Neural progenitor cell (in vitro differentiated cells): ENCODE measurements at regions not wholly inside any gene's neighbourhood (a gene's known extent, or its start where the extent isn't known, plus 50 kb on each side); places are given as distances from the start of the nearest gene placed in this dataset.

Experiments used
- DNase-seq: peaks from one replicate; pipeline ENCODE4 v3.0.0-alpha.2; 2016; ENCODE audit warnings: low spot score
- H2AFZ ChIP-seq: fragments of 200-600 bp; sonication (generic); replicated peaks from 2 replicates; pipeline ENCODE4 v1.6.1; 2016; ENCODE audit warnings: antibody characterized with exemption
- H3F3A ChIP-seq: fragments of 200-600 bp; sonication (generic); 2 replicates; pipeline ENCODE4 v1.6.1; 2016; ENCODE audit warnings: antibody characterized with exemption, low read depth
- H3K27ac ChIP-seq: fragments of 200-600 bp; sonication (generic); 2 replicates; pipeline ENCODE4 v1.5.1; 2016; ENCODE audit warnings: mild to moderate bottlenecking
- H3K27me3 ChIP-seq: fragments of 200-600 bp; sonication (generic); 2 replicates; pipeline ENCODE4 v1.6.1; 2016; ENCODE audit warnings: mild to moderate bottlenecking, moderate library complexity
- H3K36me3 ChIP-seq: fragments of 200-600 bp; sonication (generic); 2 replicates; pipeline ENCODE4 v1.5.1; 2016
- H3K4me1 ChIP-seq: fragments of 200-600 bp; sonication (generic); 2 replicates; pipeline ENCODE4 v1.6.1; 2016; ENCODE audit warnings: mixed run types
- H3K4me2 ChIP-seq: fragments of 200-600 bp; sonication (generic); 2 replicates; pipeline ENCODE4 v1.6.1; 2016
- H3K4me3 ChIP-seq: fragments of 200-600 bp; sonication (generic); 2 replicates; pipeline ENCODE4 v1.5.1; 2016
- H3K79me2 ChIP-seq: fragments of 200-600 bp; sonication (generic); 2 replicates; pipeline ENCODE4 v1.6.1; 2016; ENCODE audit warnings: low read depth
- H3K9ac ChIP-seq: fragments of 200-600 bp; sonication (generic); 2 replicates; pipeline ENCODE4 v1.6.1; 2016
- H3K9me3 ChIP-seq: fragments of 200-600 bp; sonication (generic); 2 replicates; pipeline ENCODE4 v1.5.1; 2016; ENCODE audit warnings: low read depth
- H4K20me1 ChIP-seq: fragments of 200-600 bp; sonication (generic); 2 replicates; pipeline ENCODE4 v1.6.1; 2016; ENCODE audit warnings: low read depth
- H3K27ac Mint-ChIP-seq: 3 replicates; pipeline ENCODE4 v1.8.0; 2021; ENCODE audit warnings: mixed read lengths
- H3K27me3 Mint-ChIP-seq: 2 replicates; pipeline ENCODE4 v1.8.0; 2022; ENCODE audit warnings: low read depth, mild to moderate bottlenecking, inconsistent platforms, moderate library complexity, mixed read lengths; ENCODE audit not compliant: insufficient read depth
- H3K36me3 Mint-ChIP-seq: 3 replicates; pipeline ENCODE4 v1.8.0; 2021; ENCODE audit warnings: mixed read lengths
- H3K4me1 Mint-ChIP-seq: 3 replicates; pipeline ENCODE4 v1.8.0; 2021; ENCODE audit warnings: mixed read lengths
- H3K4me3 Mint-ChIP-seq: 3 replicates; pipeline ENCODE4 v1.8.0; 2021; ENCODE audit warnings: mild to moderate bottlenecking, moderate library complexity, mixed read lengths
- H3K9me3 Mint-ChIP-seq: 3 replicates; pipeline ENCODE4 v1.8.0; 2020; ENCODE audit warnings: mixed read lengths
- CTCF ChIP-seq: fragments of 200-600 bp; sonication (generic); IDR thresholded peaks from 2 replicates; pipeline ENCODE4 v1.5.1; 2017; ENCODE audit warnings: antibody characterized with exemption, mild to moderate bottlenecking
- EZH2 ChIP-seq: fragments of 200-600 bp; sonication (generic); IDR thresholded peaks from 2 replicates; pipeline ENCODE4 v1.6.1; 2017; ENCODE audit warnings: antibody characterized with exemption, mild to moderate bottlenecking, moderate library complexity
- EZH2phosphoT487 ChIP-seq: fragments of 200-600 bp; sonication (generic); IDR thresholded peaks from 2 replicates; pipeline ENCODE4 v1.6.1; 2017; ENCODE audit warnings: antibody characterized with exemption

GRCh38 chr2:238580486-238580885, 153.8 kb downstream of the ASB1 start:
- no peaks in the 10 kb centered on the region for H3K79me2 ChIP-seq
- no peak overlapping the region for H3K4me2 ChIP-seq
- Mint-ChIP-seq H3K36me3 (no peaks in the 10 kb centered on the region), H3K27ac (no peak overlapping the region), H3K4me1 (peaks cover 8% of the 10 kb centered on the region), H3K27me3 (peaks cover 3% of the 10 kb centered on the region), H3K9me3 (peaks cover 7% of the 10 kb centered on the region), H3K4me3 (no peak overlapping the region)
- no peaks in the 10 kb centered on the region for H4K20me1 ChIP-seq
- no peak overlapping the region for H2AFZ ChIP-seq
- peaks cover 9% of the 10 kb centered on the region for H3K9me3 ChIP-seq
- H3F3A ChIP-seq, result no peaks in the 10 kb centered on the region
- no peak overlapping the region for H3K27ac ChIP-seq
- H3K36me3 ChIP-seq, result no peaks in the 10 kb centered on the region
- peaks cover 6% of the 10 kb centered on the region for H3K27me3 ChIP-seq
- no peak overlapping the region for H3K9ac ChIP-seq
- TF ChIP-seq CTCF, result no peak
- no peak for TF ChIP-seq EZH2
- no peak for TF ChIP-seq EZH2phosphoT487
- DNase-seq, result no peak
- H3K4me3 ChIP-seq, result no peak overlapping the region
- H3K4me1 ChIP-seq, result peaks cover 11% of the 10 kb centered on the region

DNA sequence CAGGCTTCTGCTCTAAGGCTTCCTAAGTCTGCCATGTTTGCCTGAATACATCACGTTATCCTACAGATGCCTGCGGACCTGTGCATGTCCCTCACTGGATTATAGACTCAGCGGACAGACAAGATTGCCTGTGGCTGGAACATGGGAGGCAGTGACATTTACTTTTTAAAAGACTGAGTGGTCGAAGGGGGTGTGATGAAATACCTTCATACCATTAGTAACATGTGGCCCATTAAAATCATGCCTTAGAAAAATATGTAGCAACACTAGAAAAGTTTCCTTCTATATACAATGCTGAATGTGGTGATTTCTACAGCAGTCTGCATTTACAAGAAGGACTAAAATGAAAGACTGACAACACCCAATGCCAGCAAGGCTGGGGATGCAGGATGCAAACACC, 154.4 kb downstream of the ASB1 start:
- no peak overlapping the region for H3K4me3 Mint-ChIP-seq
- Histone ChIP-seq H3K4me2 (no peak overlapping the region), H3K79me2 (no peaks in the 10 kb centered on the region), H3K36me3 (no peaks in the 10 kb centered on the region), H3K4me3 (no peak overlapping the region), H3K27ac (no peak overlapping the region), H3K27me3 (peaks cover 6% of the 10 kb centered on the region), H4K20me1 (no peaks in the 10 kb centered on the region), H2AFZ (no peak overlapping the region), H3K4me1 (peaks cover 13% of the 10 kb centered on the region), H3F3A (no peaks in the 10 kb centered on the region), H3K9me3 (peaks cover 9% of the 10 kb centered on the region), H3K9ac (no peak overlapping the region)
- H3K9me3 Mint-ChIP-seq, result peaks cover 11% of the 10 kb centered on the region
- H3K27ac Mint-ChIP-seq, result no peak overlapping the region
- H3K27me3 Mint-ChIP-seq, result peaks cover 3% of the 10 kb centered on the region
- no peak for TF ChIP-seq CTCF
- TF ChIP-seq EZH2, result no peak
- no peak for TF ChIP-seq EZH2phosphoT487
- DNase-seq, result no peak
- no peaks in the 10 kb centered on the region for H3K36me3 Mint-ChIP-seq
- peaks cover 13% of the 10 kb centered on the region for H3K4me1 Mint-ChIP-seq

GRCh38 chr2:238582159-238582558, 155.4 kb downstream of the ASB1 start:
- no peaks in the 10 kb centered on the region for H3K27me3 ChIP-seq
- TF ChIP-seq CTCF (no peak), EZH2phosphoT487 (no peak), EZH2 (no peak)
- H4K20me1 ChIP-seq, result no peaks in the 10 kb centered on the region
- H3K4me1 ChIP-seq, result peaks cover 21% of the 10 kb centered on the region
- H3K36me3 ChIP-seq, result no peaks in the 10 kb centered on the region
- Mint-ChIP-seq H3K4me3 (no peak overlapping the region), H3K36me3 (no peaks in the 10 kb centered on the region), H3K4me1 (peaks cover 18% of the 10 kb centered on the region), H3K27me3 (peaks cover 3% of the 10 kb centered on the region), H3K27ac (no peak overlapping the region), H3K9me3 (peaks cover 11% of the 10 kb centered on the region)
- no peaks in the 10 kb centered on the region for H3F3A ChIP-seq
- no peak overlapping the region for H3K27ac ChIP-seq
- no peak overlapping the region for H2AFZ ChIP-seq
- no peak overlapping the region for H3K4me2 ChIP-seq
- no peak for DNase-seq
- no peaks in the 10 kb centered on the region for H3K79me2 ChIP-seq
- peaks cover 9% of the 10 kb centered on the region for H3K9me3 ChIP-seq
- H3K9ac ChIP-seq, result no peak overlapping the region
- no peak overlapping the region for H3K4me3 ChIP-seq

DNA sequence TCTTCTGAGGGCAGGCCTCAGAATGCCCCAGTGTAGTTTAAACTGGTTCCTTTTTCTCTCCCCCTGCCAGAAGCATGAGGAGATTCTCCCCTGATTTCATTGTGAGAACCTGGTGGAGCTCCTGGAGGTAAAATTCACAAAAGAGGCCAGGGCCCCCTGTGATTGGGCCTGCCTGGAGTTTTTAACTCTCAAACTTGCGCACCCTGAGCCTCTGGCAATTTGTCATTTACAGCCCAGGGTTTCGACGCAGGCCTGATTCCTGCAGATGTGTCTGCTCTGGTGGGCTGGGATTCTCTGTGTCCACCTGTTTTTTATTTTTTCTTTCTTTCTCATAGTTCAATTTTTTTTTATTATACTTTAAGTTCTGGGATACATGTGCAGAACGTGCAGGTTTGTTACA, 157.9 kb downstream of the ASB1 start:
- H3K27me3 Mint-ChIP-seq, result peaks cover 3% of the 10 kb centered on the region
- no peaks in the 10 kb centered on the region for H3K36me3 ChIP-seq
- no peak overlapping the region for H3K4me3 ChIP-seq
- no peaks in the 10 kb centered on the region for H3K27me3 ChIP-seq
- no peak overlapping the region for H3K9ac ChIP-seq
- H3K4me3 Mint-ChIP-seq, result no peak overlapping the region
- TF ChIP-seq EZH2phosphoT487 (no peak), CTCF (no peak)
- H3K4me2 ChIP-seq, result no peak overlapping the region
- no peaks in the 10 kb centered on the region for H4K20me1 ChIP-seq
- H3K79me2 ChIP-seq, result no peaks in the 10 kb centered on the region
- H3K4me1 ChIP-seq, result peaks cover 21% of the 10 kb centered on the region
- peaks cover 9% of the 10 kb centered on the region for H3K9me3 ChIP-seq
- no peak overlapping the region for H3K27ac ChIP-seq
- H3F3A ChIP-seq, result no peaks in the 10 kb centered on the region
- H3K4me1 Mint-ChIP-seq, result peaks cover 18% of the 10 kb centered on the region
- no peaks in the 10 kb centered on the region for H3K36me3 Mint-ChIP-seq
- no peak for DNase-seq
- H2AFZ ChIP-seq, result no peak overlapping the region
- no peak overlapping the region for H3K27ac Mint-ChIP-seq
- H3K9me3 Mint-ChIP-seq, result peaks cover 11% of the 10 kb centered on the region
